PC-9 (cell line): ENCODE measurements at regions not wholly inside any gene's neighbourhood (a gene's known extent, or its start where the extent isn't known, plus 50 kb on each side); places are given as distances from the start of the nearest gene placed in this dataset.

ENCODE experiments used
- BruUV-seq: library from RNA; stranded (reverse); fragments of 400-500 nt; replicated peaks from 2 replicates; lab custom pipeline; 2021; lab: Mats Ljungman, UMichigan
- CTCF ChIA-PET: fragments of 300-600 bp; sonication (Branson Sonifier 250); formaldehyde crosslinking; loops from one replicate; lab custom pipeline; 2022; ENCODE audit warnings: antibody characterized with exemption; lab: Charles Lee
- POLR2A ChIA-PET: fragments of 300-600 bp; sonication (Branson Sonifier 250); formaldehyde crosslinking; loops from one replicate; lab custom pipeline; 2022; ENCODE audit warnings: antibody characterized with exemption; ENCODE audit not compliant: unreplicated experiment; lab: Charles Lee
- DNase-seq, 2 experiments: peaks; one replicate each; pipeline versions ENCODE4 v3.0.0 to v3.0.0-alpha.2; 2015 to 2022; ENCODE audit warnings: mixed read lengths in 1 of 2
- H2AFZ ChIP-seq: fragments of 200-600 bp; sonication (generic); 2 replicates; pipeline ENCODE4 v1.8.1; 2017; ENCODE audit warnings: antibody characterized with exemption
- H3F3A ChIP-seq: fragments of 200-600 bp; sonication (generic); 2 replicates; pipeline ENCODE4 v1.8.1; 2017; ENCODE audit warnings: antibody characterized with exemption, mild to moderate bottlenecking, low read depth; ENCODE audit not compliant: insufficient read depth
- H3K27ac ChIP-seq: fragments of 200-600 bp; sonication (generic); 2 replicates; pipeline ENCODE4 v1.6.1; 2016; ENCODE audit warnings: mixed run types
- H3K27me3 ChIP-seq: fragments of 200-600 bp; sonication (generic); 2 replicates; pipeline ENCODE4 v1.6.1; 2016; ENCODE audit warnings: low read depth, mixed run types; ENCODE audit not compliant: insufficient read depth
- H3K36me3 ChIP-seq: fragments of 200-600 bp; sonication (generic); 2 replicates; pipeline ENCODE4 v1.6.1; 2016; ENCODE audit warnings: low read depth, mixed run types
- H3K4me1 ChIP-seq: fragments of 200-600 bp; sonication (generic); replicated peaks from 2 replicates; pipeline ENCODE4 v1.6.1; 2016; ENCODE audit warnings: mixed run types; ENCODE audit not compliant: insufficient read depth
- H3K4me2 ChIP-seq: fragments of 200-600 bp; sonication (generic); 2 replicates; pipeline ENCODE4 v1.6.1; 2017; ENCODE audit warnings: mixed run types
- H3K4me3 ChIP-seq: fragments of 200-600 bp; sonication (generic); 2 replicates; pipeline ENCODE4 v1.6.1; 2016; ENCODE audit warnings: mixed run types
- H3K79me2 ChIP-seq: fragments of 200-600 bp; sonication (generic); 2 replicates; pipeline ENCODE4 v1.6.1; 2017; ENCODE audit warnings: low read depth, mixed run types
- H3K9me2 ChIP-seq: fragments of 200-600 bp; sonication (generic); 2 replicates; pipeline ENCODE4 v1.8.1; 2017; ENCODE audit warnings: mild to moderate bottlenecking; ENCODE audit not compliant: insufficient read depth
- H3K9me3 ChIP-seq: fragments of 200-600 bp; sonication (generic); 2 replicates; pipeline ENCODE4 v1.8.1; 2016; ENCODE audit warnings: low read depth; ENCODE audit not compliant: insufficient read depth
- H4K20me1 ChIP-seq: fragments of 200-600 bp; sonication (generic); 2 replicates; pipeline ENCODE4 v1.8.1; 2017; ENCODE audit not compliant: insufficient read depth
- EZH2 ChIP-seq: fragments of 200-600 bp; sonication (generic); IDR thresholded peaks from 2 replicates; pipeline ENCODE4 v1.8.0; 2017; ENCODE audit warnings: antibody characterized with exemption, low read depth
- intact Hi-C: fragments of 100-400 bp; cut with micrococcal nuclease; formaldehyde crosslinking; loops from one replicate; pipeline ENCODE4 v1.10.0; 2022; ENCODE audit not compliant: unreplicated experiment
- TF ChIP-seq, protein P1 (sequence below): fragments of 200-600 bp; sonication (generic); conservative IDR thresholded peaks from 2 replicates; pipeline ENCODE4 v1.6.1; 2017; ENCODE audit warnings: mixed run types, antibody characterized with exemption, mild to moderate bottlenecking, moderate library complexity

DNA sequence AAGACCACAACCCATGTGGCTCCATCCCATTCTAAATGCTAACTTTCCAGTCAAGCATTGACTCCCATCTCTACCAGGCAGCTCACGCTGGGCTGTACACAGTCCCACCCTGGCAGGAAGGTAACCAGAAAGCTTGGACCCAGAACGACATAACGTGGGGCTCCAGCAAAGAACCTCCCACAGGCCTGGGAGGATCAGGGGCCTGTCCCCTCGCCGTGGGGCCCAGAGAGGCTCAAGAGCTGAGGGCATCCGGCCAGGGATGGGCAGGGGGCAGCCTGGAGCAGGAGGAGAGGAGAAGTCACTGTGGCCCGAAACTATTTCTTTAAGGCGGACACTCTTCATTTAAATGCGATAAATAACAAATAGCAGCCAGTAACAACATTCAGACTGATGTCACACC, 169.9 kb downstream of the SHANK2 start:
- intact Hi-C loops, result no loop called here
- no peak for DNase-seq
- POLR2A ChIA-PET, result no interaction called here
- H3F3A ChIP-seq, result peaks cover 3% of the 10 kb centered on the region
- no peaks in the 10 kb centered on the region for H3K36me3 ChIP-seq
- H3K4me2 ChIP-seq, result no peak overlapping the region
- no peaks in the 10 kb centered on the region for H3K27me3 ChIP-seq
- H4K20me1 ChIP-seq, result 0 out of 2 replicates have a peak, but pooled peaks cover 3% of the 10 kb centered on the region
- H3K79me2 ChIP-seq, result no peaks in the 10 kb centered on the region
- TF ChIP-seq, protein P1, sequence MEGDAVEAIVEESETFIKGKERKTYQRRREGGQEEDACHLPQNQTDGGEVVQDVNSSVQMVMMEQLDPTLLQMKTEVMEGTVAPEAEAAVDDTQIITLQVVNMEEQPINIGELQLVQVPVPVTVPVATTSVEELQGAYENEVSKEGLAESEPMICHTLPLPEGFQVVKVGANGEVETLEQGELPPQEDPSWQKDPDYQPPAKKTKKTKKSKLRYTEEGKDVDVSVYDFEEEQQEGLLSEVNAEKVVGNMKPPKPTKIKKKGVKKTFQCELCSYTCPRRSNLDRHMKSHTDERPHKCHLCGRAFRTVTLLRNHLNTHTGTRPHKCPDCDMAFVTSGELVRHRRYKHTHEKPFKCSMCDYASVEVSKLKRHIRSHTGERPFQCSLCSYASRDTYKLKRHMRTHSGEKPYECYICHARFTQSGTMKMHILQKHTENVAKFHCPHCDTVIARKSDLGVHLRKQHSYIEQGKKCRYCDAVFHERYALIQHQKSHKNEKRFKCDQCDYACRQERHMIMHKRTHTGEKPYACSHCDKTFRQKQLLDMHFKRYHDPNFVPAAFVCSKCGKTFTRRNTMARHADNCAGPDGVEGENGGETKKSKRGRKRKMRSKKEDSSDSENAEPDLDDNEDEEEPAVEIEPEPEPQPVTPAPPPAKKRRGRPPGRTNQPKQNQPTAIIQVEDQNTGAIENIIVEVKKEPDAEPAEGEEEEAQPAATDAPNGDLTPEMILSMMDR, result no peak
- no peak overlapping the region for H2AFZ ChIP-seq
- no TSS peak for BruUV-seq
- no peak overlapping the region for H3K27ac ChIP-seq
- H3K4me3 ChIP-seq, result no peak overlapping the region
- H3K4me1 ChIP-seq, result peaks cover 6% of the 10 kb centered on the region; the same call in 1 of the 2 replicates
- H3K9me2 ChIP-seq, result no peaks in the 10 kb centered on the region
- CTCF ChIA-PET, result no interaction called here
- no peaks in the 10 kb centered on the region for H3K9me3 ChIP-seq

DNA sequence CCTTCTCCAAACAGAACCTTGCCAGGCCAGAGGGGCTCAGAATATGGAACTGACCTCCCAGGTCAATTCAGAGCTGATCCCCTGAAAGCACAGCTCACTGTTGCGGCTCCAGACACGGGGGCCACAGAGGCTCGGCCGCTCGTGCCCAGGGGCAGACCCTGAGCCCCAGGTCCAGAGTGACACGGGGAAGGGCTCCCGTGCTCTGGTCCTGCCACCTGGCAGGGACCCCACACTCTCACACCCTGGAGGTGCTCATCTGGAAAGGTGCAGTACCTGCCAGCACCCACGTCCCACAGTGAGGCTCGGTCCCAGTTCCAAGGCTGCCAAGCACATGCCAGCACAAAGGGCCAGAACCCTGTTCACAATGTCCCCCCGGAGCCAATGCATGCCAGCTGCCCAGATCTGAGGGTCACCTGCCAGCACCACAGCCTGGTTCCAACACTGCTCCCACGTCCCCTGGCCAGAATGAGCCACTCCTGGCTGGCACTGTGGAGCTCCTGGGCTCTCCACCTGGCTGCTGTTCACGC, 170.6 kb downstream of the SHANK2 start:
- Histone ChIP-seq H3K4me3 (no peak overlapping the region), H3F3A (peaks cover 3% of the 10 kb centered on the region), H3K27me3 (no peaks in the 10 kb centered on the region), H3K4me1 (peaks cover 6% of the 10 kb centered on the region; the same call in 1 of the 2 replicates), H4K20me1 (0 out of 2 replicates have a peak, but pooled peaks cover 3% of the 10 kb centered on the region), H3K79me2 (no peaks in the 10 kb centered on the region), H3K9me3 (no peaks in the 10 kb centered on the region), H2AFZ (no peak overlapping the region), H3K36me3 (no peaks in the 10 kb centered on the region), H3K9me2 (no peaks in the 10 kb centered on the region), H3K27ac (no peak overlapping the region), H3K4me2 (no peak overlapping the region)
- TF ChIP-seq, protein P1, result no peak
- TF ChIP-seq EZH2, result no peak
- intact Hi-C loops, result no loop called here
- CTCF ChIA-PET, result interaction anchor here (0.6 to 0.7 kb wide), 2 partner anchors 136 to 247 kb away, joined by 4 to 7 read pairs; no protein-coding TSS in a partner anchor
- BruUV-seq, result no TSS peak
- no peak for DNase-seq
- POLR2A ChIA-PET, result no interaction called here

DNA sequence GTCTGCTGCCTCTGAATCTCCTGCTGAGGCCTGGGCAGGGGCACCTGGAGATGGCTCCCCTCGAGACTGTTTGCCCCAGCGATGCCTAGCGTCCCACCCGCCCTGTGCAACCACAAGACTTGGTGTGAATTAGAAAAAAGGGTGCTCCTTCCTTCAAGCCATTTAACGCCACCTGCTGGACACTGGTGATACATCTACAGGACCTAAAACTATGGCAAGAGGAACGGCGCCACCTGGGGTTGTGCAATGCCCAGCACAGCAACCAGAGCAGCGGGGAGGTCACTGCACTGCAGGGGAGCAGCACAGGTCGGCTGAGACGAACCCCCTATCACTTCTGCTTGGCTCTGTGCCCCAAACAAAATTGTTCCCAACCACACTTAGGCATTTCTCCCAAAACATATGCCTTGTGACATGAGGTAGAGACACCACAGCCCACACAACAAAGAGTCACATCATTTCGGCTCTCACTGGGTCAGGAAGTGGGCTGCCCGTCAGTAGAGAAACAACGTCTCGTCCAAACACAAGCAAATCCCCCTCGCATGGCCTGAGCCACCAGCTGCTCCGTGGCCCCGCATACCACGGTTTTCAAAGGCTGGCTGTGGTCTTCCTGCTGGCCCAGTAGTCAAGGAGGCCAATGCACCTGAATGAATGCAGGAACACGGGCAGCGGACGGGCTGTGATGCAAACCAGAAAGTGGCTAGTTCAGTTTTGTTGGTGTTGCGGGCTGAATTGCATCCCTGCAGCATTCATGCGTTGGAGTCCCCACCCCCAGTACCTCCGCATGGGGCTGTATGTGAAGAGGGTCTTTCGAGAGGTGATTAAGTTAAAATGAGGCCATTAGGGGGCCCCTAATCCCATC, 171.9 kb downstream of the SHANK2 start:
- Histone ChIP-seq H4K20me1 (0 out of 2 replicates have a peak, but pooled peaks cover 3% of the 10 kb centered on the region), H3K79me2 (no peaks in the 10 kb centered on the region), H3K9me2 (no peaks in the 10 kb centered on the region), H3K4me3 (no peak overlapping the region), H3K9me3 (no peaks in the 10 kb centered on the region), H3K36me3 (no peaks in the 10 kb centered on the region), H3K4me1 (peaks cover 6% of the 10 kb centered on the region; the same call in 1 of the 2 replicates), H3K27ac (no peak overlapping the region), H3F3A (peaks cover 3% of the 10 kb centered on the region; the same call in 1 of the 2 replicates), H3K27me3 (no peaks in the 10 kb centered on the region), H3K4me2 (no peak overlapping the region), H2AFZ (no peak overlapping the region)
- no TSS peak for BruUV-seq
- TF ChIP-seq, protein P1, result peak; percentile 91
- TF ChIP-seq EZH2, result no peak
- POLR2A ChIA-PET, result interaction anchor here (0.5 kb wide), 1 partner anchor 160 kb away, joined by 7 read pairs; no protein-coding TSS in a partner anchor
- CTCF ChIA-PET, result no interaction called here
- intact Hi-C loops, result loop anchor here (1.0 kb wide), 2 partner anchors 265 to 613 kb away; no protein-coding TSS in a partner anchor
- DNase-seq, result peak; percentile 71 to 82
